GM23338 (cell line): ENCODE measurements at regions not wholly inside any gene's neighbourhood (a gene's known extent, or its start where the extent isn't known, plus 50 kb on each side); places are given as distances from the start of the nearest gene placed in this dataset.

Experiments used
- ATAC-seq: fragments of 200-7000 bp; cut with Tn5 transposase; 3 replicates; pipeline ENCODE4 v1.9.1; 2020
- DNase-seq: peaks from one replicate; pipeline ENCODE4 v3.0.0-alpha.2; 2015; ENCODE audit warnings: low spot score
- H2AFZ ChIP-seq: fragments of 200-600 bp; sonication (generic); 2 replicates; pipeline ENCODE4 v1.8.0; 2016; ENCODE audit warnings: antibody characterized with exemption, mild to moderate bottlenecking, moderate library complexity
- H3F3A ChIP-seq: fragments of 200-600 bp; sonication (generic); replicated peaks from 2 replicates; pipeline ENCODE4 v1.8.0; 2017; ENCODE audit warnings: antibody characterized with exemption, mixed run types, low read depth
- H3K27ac ChIP-seq: fragments of 200-600 bp; sonication (generic); 2 replicates; pipeline ENCODE4 v1.6.1; 2016; ENCODE audit warnings: low read depth
- H3K27me3 ChIP-seq: fragments of 200-600 bp; sonication (generic); 2 replicates; pipeline ENCODE4 v1.8.0; 2016; ENCODE audit warnings: mild to moderate bottlenecking, mixed run types, moderate library complexity; ENCODE audit not compliant: insufficient read depth
- H3K36me3 ChIP-seq: fragments of 200-600 bp; sonication (generic); 2 replicates; pipeline ENCODE4 v1.8.0; 2016; ENCODE audit warnings: mild to moderate bottlenecking; ENCODE audit not compliant: insufficient read depth
- H3K4me1 ChIP-seq: fragments of 200-600 bp; sonication (generic); 2 replicates; pipeline ENCODE4 v1.8.0; 2016; ENCODE audit warnings: mild to moderate bottlenecking, moderate library complexity; ENCODE audit not compliant: insufficient read depth
- H3K4me2 ChIP-seq: fragments of 200-600 bp; sonication (generic); 2 replicates; pipeline ENCODE4 v1.7.1; 2017; ENCODE audit warnings: mixed run types
- H3K4me3 ChIP-seq: fragments of 200-600 bp; sonication (generic); 2 replicates; pipeline ENCODE4 v1.6.1; 2016; ENCODE audit warnings: mixed run types
- H3K79me2 ChIP-seq: fragments of 200-600 bp; sonication (generic); replicated peaks from 2 replicates; pipeline ENCODE4 v1.8.0; 2017; ENCODE audit warnings: mild to moderate bottlenecking; ENCODE audit not compliant: insufficient read depth
- H3K9me2 ChIP-seq: fragments of 200-600 bp; sonication (generic); 2 replicates; pipeline ENCODE4 v1.8.0; 2017; ENCODE audit not compliant: insufficient read depth
- H4K20me1 ChIP-seq: fragments of 200-600 bp; sonication (generic); replicated peaks from 2 replicates; pipeline ENCODE4 v1.8.0; 2017; ENCODE audit warnings: mild to moderate bottlenecking; ENCODE audit not compliant: insufficient read depth
- H3K27ac Mint-ChIP-seq: 2 replicates; pipeline ENCODE4 v1.8.0; 2020; ENCODE audit warnings: inconsistent platforms, mild to moderate bottlenecking, moderate library complexity, mixed read lengths
- H3K27me3 Mint-ChIP-seq: 3 replicates; pipeline ENCODE4 v1.8.0; 2022; ENCODE audit warnings: low read depth, mild to moderate bottlenecking, moderate library complexity, mixed read lengths, inconsistent platforms; ENCODE audit not compliant: insufficient read depth, poor library complexity
- H3K36me3 Mint-ChIP-seq: 3 replicates; pipeline ENCODE4 v1.8.0; 2021; ENCODE audit warnings: low read depth, mild to moderate bottlenecking, inconsistent platforms, moderate library complexity, mixed read lengths
- H3K4me1 Mint-ChIP-seq: 3 replicates; pipeline ENCODE4 v1.8.0; 2020; ENCODE audit warnings: mild to moderate bottlenecking, inconsistent platforms, mixed read lengths
- H3K4me3 Mint-ChIP-seq: 3 replicates; pipeline ENCODE4 v1.8.0; 2021; ENCODE audit warnings: moderate library complexity, mild to moderate bottlenecking, inconsistent platforms, mixed read lengths
- H3K9me3 Mint-ChIP-seq: 3 replicates; pipeline ENCODE4 v1.8.0; 2020; ENCODE audit warnings: moderate library complexity, mild to moderate bottlenecking, inconsistent platforms, mixed read lengths
- ETS1 ChIP-seq: IDR thresholded peaks from 2 replicates; pipeline ENCODE4 v1.6.1; 2016; ENCODE audit warnings: antibody characterized with exemption
- JUNB ChIP-seq: IDR thresholded peaks from one replicate; pipeline ENCODE4 v1.6.1; 2016; ENCODE audit warnings: antibody characterized with exemption; ENCODE audit not compliant: unreplicated experiment
- STAT1 ChIP-seq: IDR thresholded peaks from one replicate; pipeline ENCODE4 v1.6.1; 2016; ENCODE audit warnings: antibody characterized with exemption; ENCODE audit not compliant: unreplicated experiment
- ZNF114 ChIP-seq: fragments of 250-450 bp; sonication (Bioruptor Pico); IDR thresholded peaks from 2 replicates; pipeline ENCODE4 v1.5.0; 2020; ENCODE audit warnings: mild to moderate bottlenecking, moderate library complexity
- ZNF462 ChIP-seq: fragments of 250-450 bp; sonication (Bioruptor Pico); IDR thresholded peaks from 2 replicates; pipeline ENCODE4 v1.5.0; 2020; ENCODE audit warnings: mild to moderate bottlenecking, moderate library complexity
- TF ChIP-seq, protein P1 (sequence below), 2 experiments: fragments of 200-600 bp in 1 of 2; sonication (generic) in 1 of 2; conservative IDR thresholded peaks; 2 replicates each; pipeline versions ENCODE4 v1.5.1 to v1.6.1; 2016 to 2017; ENCODE audit warnings: antibody characterized with exemption in 2 of 2, low read depth in 2 of 2, mild to moderate bottlenecking in 2 of 2, moderate library complexity in 1 of 2
- TF ChIP-seq, protein P2 (sequence below): IDR thresholded peaks from one replicate; pipeline ENCODE4 v1.6.1; 2018; ENCODE audit warnings: antibody characterized with exemption; ENCODE audit not compliant: unreplicated experiment

- no peak for TF ChIP-seq ZNF462
Observed at GRCh38 chr17:56656701-56657327, 63.3 kb downstream of the NOG start (continued).

- H3K4me3 ChIP-seq = no peak overlapping the region
- H2AFZ ChIP-seq = no peak overlapping the region
- ATAC-seq (no peak), DNase-seq (no peak)
- no peaks in the 10 kb centered on the region for H3F3A ChIP-seq
- H3K27me3 ChIP-seq = no peaks in the 10 kb centered on the region
- no peaks in the 10 kb centered on the region for H3K9me3 Mint-ChIP-seq
- H3K79me2 ChIP-seq = no peaks in the 10 kb centered on the region
- peaks cover 7% of the 10 kb centered on the region; the same call in 1 of the 3 replicates for H3K4me1 Mint-ChIP-seq
- no peaks in the 10 kb centered on the region for H4K20me1 ChIP-seq
- no peaks in the 10 kb centered on the region for H3K36me3 ChIP-seq
- no peaks in the 10 kb centered on the region for H3K4me1 ChIP-seq
- no peak overlapping the region for H3K4me3 Mint-ChIP-seq
- H3K4me2 ChIP-seq = no peak overlapping the region
- H3K9me2 ChIP-seq = no peaks in the 10 kb centered on the region
- H3K27me3 Mint-ChIP-seq = peaks cover 7% of the 10 kb centered on the region
- no peaks in the 10 kb centered on the region for H3K36me3 Mint-ChIP-seq
- no peak overlapping the region for H3K27ac ChIP-seq
- no peak for TF ChIP-seq ZNF114 (CRISPR knock-in tag)
- H3K27ac Mint-ChIP-seq = no peak overlapping the region
Observed at GRCh38 chr17:56658648-56659047, 65.1 kb downstream of the NOG start.

DNA sequence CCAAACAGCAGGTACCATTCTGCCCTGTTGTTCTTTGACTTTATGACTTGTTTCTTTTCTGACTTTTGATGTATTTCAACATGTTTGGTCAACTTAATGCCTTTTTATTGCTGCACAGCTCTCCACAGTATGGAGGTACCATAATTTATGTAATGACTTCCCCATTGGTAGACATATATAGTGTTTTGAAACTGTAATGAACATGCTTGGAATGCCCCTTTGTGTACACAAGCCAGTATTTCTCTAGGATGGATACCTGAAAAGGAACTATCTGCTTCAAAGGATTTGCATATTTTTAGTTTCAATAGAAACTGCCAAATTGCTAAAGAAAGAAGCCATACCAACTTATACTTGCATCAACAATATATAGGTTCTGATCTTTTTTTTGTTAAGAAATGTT is 66.1 kb downstream of the NOG start:
- no peaks in the 10 kb centered on the region for H3K9me3 Mint-ChIP-seq
- peaks cover 5% of the 10 kb centered on the region; the same call in 1 of the 3 replicates for H3K4me1 Mint-ChIP-seq
- no peak overlapping the region for H3K27ac ChIP-seq
- H3K27me3 ChIP-seq = no peaks in the 10 kb centered on the region
- ATAC-seq = no peak
- no peaks in the 10 kb centered on the region for H3F3A ChIP-seq
- H3K4me3 ChIP-seq = no peak overlapping the region
- no peaks in the 10 kb centered on the region for H3K36me3 ChIP-seq
- H3K9me2 ChIP-seq = no peaks in the 10 kb centered on the region
- no peak overlapping the region for H3K4me3 Mint-ChIP-seq
- H4K20me1 ChIP-seq = no peaks in the 10 kb centered on the region
- no peak overlapping the region for H2AFZ ChIP-seq
- DNase-seq = no peak
- no peaks in the 10 kb centered on the region for H3K79me2 ChIP-seq
- no peaks in the 10 kb centered on the region for H3K4me1 ChIP-seq
- no peaks in the 10 kb centered on the region for H3K36me3 Mint-ChIP-seq
- H3K4me2 ChIP-seq = no peak overlapping the region
- H3K27ac Mint-ChIP-seq = no peak overlapping the region
- peaks cover 2% of the 10 kb centered on the region for H3K27me3 Mint-ChIP-seq
- TF ChIP-seq ZNF114 (CRISPR knock-in tag) (no peak), STAT1 (no peak), JUNB (no peak), ETS1 (no peak)
- TF ChIP-seq, protein P1, sequence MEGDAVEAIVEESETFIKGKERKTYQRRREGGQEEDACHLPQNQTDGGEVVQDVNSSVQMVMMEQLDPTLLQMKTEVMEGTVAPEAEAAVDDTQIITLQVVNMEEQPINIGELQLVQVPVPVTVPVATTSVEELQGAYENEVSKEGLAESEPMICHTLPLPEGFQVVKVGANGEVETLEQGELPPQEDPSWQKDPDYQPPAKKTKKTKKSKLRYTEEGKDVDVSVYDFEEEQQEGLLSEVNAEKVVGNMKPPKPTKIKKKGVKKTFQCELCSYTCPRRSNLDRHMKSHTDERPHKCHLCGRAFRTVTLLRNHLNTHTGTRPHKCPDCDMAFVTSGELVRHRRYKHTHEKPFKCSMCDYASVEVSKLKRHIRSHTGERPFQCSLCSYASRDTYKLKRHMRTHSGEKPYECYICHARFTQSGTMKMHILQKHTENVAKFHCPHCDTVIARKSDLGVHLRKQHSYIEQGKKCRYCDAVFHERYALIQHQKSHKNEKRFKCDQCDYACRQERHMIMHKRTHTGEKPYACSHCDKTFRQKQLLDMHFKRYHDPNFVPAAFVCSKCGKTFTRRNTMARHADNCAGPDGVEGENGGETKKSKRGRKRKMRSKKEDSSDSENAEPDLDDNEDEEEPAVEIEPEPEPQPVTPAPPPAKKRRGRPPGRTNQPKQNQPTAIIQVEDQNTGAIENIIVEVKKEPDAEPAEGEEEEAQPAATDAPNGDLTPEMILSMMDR (conservative IDR thresholded peaks at IDR 0.05; ENCODE audit: low read depth in 2 of 2) = no peak
- TF ChIP-seq, protein P2, sequence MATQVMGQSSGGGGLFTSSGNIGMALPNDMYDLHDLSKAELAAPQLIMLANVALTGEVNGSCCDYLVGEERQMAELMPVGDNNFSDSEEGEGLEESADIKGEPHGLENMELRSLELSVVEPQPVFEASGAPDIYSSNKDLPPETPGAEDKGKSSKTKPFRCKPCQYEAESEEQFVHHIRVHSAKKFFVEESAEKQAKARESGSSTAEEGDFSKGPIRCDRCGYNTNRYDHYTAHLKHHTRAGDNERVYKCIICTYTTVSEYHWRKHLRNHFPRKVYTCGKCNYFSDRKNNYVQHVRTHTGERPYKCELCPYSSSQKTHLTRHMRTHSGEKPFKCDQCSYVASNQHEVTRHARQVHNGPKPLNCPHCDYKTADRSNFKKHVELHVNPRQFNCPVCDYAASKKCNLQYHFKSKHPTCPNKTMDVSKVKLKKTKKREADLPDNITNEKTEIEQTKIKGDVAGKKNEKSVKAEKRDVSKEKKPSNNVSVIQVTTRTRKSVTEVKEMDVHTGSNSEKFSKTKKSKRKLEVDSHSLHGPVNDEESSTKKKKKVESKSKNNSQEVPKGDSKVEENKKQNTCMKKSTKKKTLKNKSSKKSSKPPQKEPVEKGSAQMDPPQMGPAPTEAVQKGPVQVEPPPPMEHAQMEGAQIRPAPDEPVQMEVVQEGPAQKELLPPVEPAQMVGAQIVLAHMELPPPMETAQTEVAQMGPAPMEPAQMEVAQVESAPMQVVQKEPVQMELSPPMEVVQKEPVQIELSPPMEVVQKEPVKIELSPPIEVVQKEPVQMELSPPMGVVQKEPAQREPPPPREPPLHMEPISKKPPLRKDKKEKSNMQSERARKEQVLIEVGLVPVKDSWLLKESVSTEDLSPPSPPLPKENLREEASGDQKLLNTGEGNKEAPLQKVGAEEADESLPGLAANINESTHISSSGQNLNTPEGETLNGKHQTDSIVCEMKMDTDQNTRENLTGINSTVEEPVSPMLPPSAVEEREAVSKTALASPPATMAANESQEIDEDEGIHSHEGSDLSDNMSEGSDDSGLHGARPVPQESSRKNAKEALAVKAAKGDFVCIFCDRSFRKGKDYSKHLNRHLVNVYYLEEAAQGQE = no peak
